HepG2 (cell line): ENCODE measurements at regions not wholly inside any gene's neighbourhood (a gene's known extent, or its start where the extent isn't known, plus 50 kb on each side); places are given as distances from the start of the nearest gene placed in this dataset.

Experiments used
- ATAC-seq: fragments of 200-7000 bp; cut with Tn5 transposase; 3 replicates; pipeline ENCODE4 v1.9.1; 2020; ENCODE audit warnings: mild to moderate bottlenecking, moderate library complexity
- BruUV-seq: library from RNA; stranded (reverse); fragments of 400-500 nt; replicated peaks from 2 replicates; lab custom pipeline; 2021; lab: Mats Ljungman, UMichigan
- CTCF ChIA-PET: fragments of 300-600 bp; formaldehyde crosslinking; extraction: SDS; loops from one replicate; lab custom pipeline; 2021; ENCODE audit warnings: low total read pairs, inconsistent platforms, low intra/inter-chr PET ratio; lab: Yijun Ruan, JAX
- POLR2A ChIA-PET: fragments of 350-600 bp; sonication (Branson Sonifier 250); formaldehyde crosslinking; loops from one replicate; lab custom pipeline; 2020; ENCODE audit warnings: antibody characterized with exemption, inconsistent platforms; lab: Yijun Ruan, JAX
- DNase-seq: peaks from one replicate; pipeline ENCODE4 v3.0.0-alpha.2; 2015; ENCODE audit warnings: low spot score
- FAIRE-seq: peaks from 3 replicates; lab custom pipeline; 2011; peaks lifted over from hg19 to GRCh38; lab: Jason Lieb, UNC
- H2AFZ ChIP-seq: one replicate; pipeline ENCODE4 v1.6.1; 2011; ENCODE audit warnings: low read length, inconsistent platforms
- H3K27ac ChIP-seq: fragments of 300-600 bp; 3 replicates; pipeline ENCODE4 v1.8.0; 2011; ENCODE audit warnings: mixed run types, mild to moderate bottlenecking, mixed read lengths, low read length, inconsistent platforms; ENCODE audit not compliant: insufficient read depth; ENCODE audit errors: extremely low read length
- H3K27me3 ChIP-seq, 2 experiments: fragments of 200-600 bp in 1 of 2; 2 replicates in 1 of 2; 3 replicates in 1 of 2; pipeline versions ENCODE4 v1.6.0 to v1.8.0; 2011; ENCODE audit warnings: low read length in 2 of 2, mild to moderate bottlenecking in 2 of 2, moderate library complexity in 2 of 2, inconsistent platforms in 1 of 2; ENCODE audit not compliant: insufficient read depth in 2 of 2, control insufficient read depth in 1 of 2
- H3K36me3 ChIP-seq, 2 experiments: fragments of 200-600 bp in 1 of 2; replicated peaks in 1 of 2; 2 replicates in 1 of 2; 3 replicates in 1 of 2; pipeline versions ENCODE4 v1.5.1 to v1.8.0; 2011; ENCODE audit warnings: low read length in 2 of 2, inconsistent platforms in 1 of 2; ENCODE audit not compliant: insufficient read depth in 2 of 2, control insufficient read depth in 1 of 2
- H3K4me1 ChIP-seq: 2 replicates; pipeline ENCODE4 v1.5.1; 2012; ENCODE audit warnings: low read length, inconsistent platforms; ENCODE audit not compliant: insufficient read depth
- H3K4me2 ChIP-seq: 2 replicates; pipeline ENCODE4 v1.6.0; 2011; ENCODE audit warnings: low read depth, low read length, inconsistent platforms
- H3K4me3 ChIP-seq, 3 experiments: fragments of 200-600 bp in 1 of 3; sonication (generic), shearing (Covaris generic) in 1 of 3; replicated peaks in 1 of 3; 2 replicates each; pipeline ENCODE4 v1.5.1; 2011 to 2016; ENCODE audit warnings: low read length in 3 of 3, inconsistent platforms in 2 of 3, low read depth in 2 of 3, mild to moderate bottlenecking in 2 of 3, control low read depth in 1 of 3, mixed read lengths in 1 of 3; ENCODE audit not compliant: insufficient read depth in 1 of 3
- H3K79me2 ChIP-seq: one replicate; pipeline ENCODE4 v1.6.1; 2011; ENCODE audit warnings: low read length, inconsistent platforms; ENCODE audit not compliant: insufficient read depth
- H3K9ac ChIP-seq: 2 replicates; pipeline ENCODE4 v1.6.0; 2011; ENCODE audit warnings: mild to moderate bottlenecking, low read depth, low read length, inconsistent platforms; ENCODE audit not compliant: insufficient read depth
- H3K9me3 ChIP-seq: 2 replicates; pipeline ENCODE4 v1.5.1; 2012; ENCODE audit warnings: mild to moderate bottlenecking, low read length
- H4K20me1 ChIP-seq: 2 replicates; pipeline ENCODE4 v1.6.0; 2011; ENCODE audit warnings: inconsistent platforms, mild to moderate bottlenecking, low read length, moderate library complexity; ENCODE audit not compliant: insufficient read depth
- AFF4 ChIP-seq: sonication (generic); formaldehyde crosslinking; IDR thresholded peaks from 2 replicates; pipeline ENCODE4 v1.4.0; 2020; ENCODE audit warnings: missing genetic modification reagents
- ATF7 ChIP-seq, 2 experiments: fragments of 450-650 bp in 1 of 2; sonication (generic) in 1 of 2; formaldehyde crosslinking in 1 of 2; IDR thresholded peaks; 2 replicates each; pipeline versions ENCODE4 v1.4.0 to v1.6.1; 2016 to 2020; ENCODE audit warnings: antibody characterized with exemption in 1 of 2, mild to moderate bottlenecking in 1 of 2, missing genetic modification reagents in 1 of 2
- CREB1 ChIP-seq, 2 experiments: fragments of 450-650 bp in 1 of 2; IDR thresholded peaks; 2 replicates each; pipeline ENCODE4 v1.6.1; 2016 to 2017; ENCODE audit warnings: control low read depth in 1 of 2, mild to moderate bottlenecking in 1 of 2, missing compliant biosample characterization in 1 of 2, missing genetic modification characterization in 1 of 2
- KLF11 ChIP-seq: IDR thresholded peaks from 2 replicates; pipeline ENCODE4 v1.6.1; 2016; ENCODE audit warnings: missing compliant biosample characterization
- MXD1 ChIP-seq: sonication (generic); formaldehyde crosslinking; IDR thresholded peaks from 2 replicates; pipeline ENCODE4 v1.4.0; 2020; ENCODE audit warnings: mild to moderate bottlenecking, missing genetic modification reagents
- SOX5 ChIP-seq: IDR thresholded peaks from 2 replicates; pipeline ENCODE4 v1.6.1; 2016; ENCODE audit warnings: borderline replicate concordance
- ZNF367 ChIP-seq: sonication (generic); formaldehyde crosslinking; IDR thresholded peaks from 2 replicates; pipeline ENCODE4 v1.4.0; 2020; ENCODE audit warnings: missing genetic modification reagents, borderline replicate concordance
- WGBS: methylation state at CpG from one replicate; pipeline ENCODE4 v1.1.6; 2017; ENCODE audit warnings: low lambda C conversion rate; 5-methylcytosine and 5-hydroxymethylcytosine counted together
- in situ Hi-C: cut with HindIII; loops from 2 replicates; pipeline ENCODE4 v1.10.0; 2017; ENCODE audit warnings: low pct_unique_long_range_greater_than_20kb; ENCODE audit not compliant: extremely low pct_ligation_motif_present
- intact Hi-C: fragments of 100-400 bp; cut with micrococcal nuclease; formaldehyde crosslinking; loops from one replicate; pipeline ENCODE4 v1.10.0; 2022; ENCODE audit not compliant: unreplicated experiment

GRCh38 chr20:39641423-39641822 is 679.3 kb downstream of the DHX35 start:
- H3K36me3 ChIP-seq: no peaks in the 10 kb centered on the region
- H3K4me3 ChIP-seq: no peak overlapping the region
- CTCF ChIA-PET: no interaction called here
- peak; percentile 93 for TF ChIP-seq ATF7 (IDR thresholded peaks at IDR 0.05)
- TF ChIP-seq ATF7 (CRISPR knock-in tag; IDR thresholded peaks at IDR 0.05): no peak
- no peak for TF ChIP-seq KLF11 (CRISPR knock-in tag)
- no peak for TF ChIP-seq AFF4
- TF ChIP-seq MXD1: no peak
- no peak for TF ChIP-seq ZNF367 (CRISPR knock-in tag)
- TF ChIP-seq SOX5 (CRISPR knock-in tag): no peak
- peak; percentile 71 for TF ChIP-seq CREB1 (IDR thresholded peaks at IDR 0.05)
- TF ChIP-seq CREB1 (CRISPR knock-in tag; IDR thresholded peaks at IDR 0.05): no peak
- TF ChIP-seq, all 625 proteins: peak for 2
- peak; percentile 21 for FAIRE-seq
- Histone ChIP-seq H3K79me2 (no peaks in the 10 kb centered on the region), H4K20me1 (no peaks in the 10 kb centered on the region), H3K27ac (no peak overlapping the region), H3K9ac (no peak overlapping the region), H2AFZ (no peak overlapping the region), H3K27me3 (no peaks in the 10 kb centered on the region), H3K4me1 (no peaks in the 10 kb centered on the region), H3K4me2 (no peak overlapping the region), H3K9me3 (peaks cover 97% of the 10 kb centered on the region)
- in situ Hi-C loops: no loop called here
- WGBS: 6% methylated on average over 4 of the region's 4 CpGs
- no peak for ATAC-seq
- POLR2A ChIA-PET: no interaction called here
- no peak for DNase-seq
- BruUV-seq: no TSS peak
- intact Hi-C loops: no loop called here
